ENCODE measurements at regions not wholly inside any gene's neighbourhood (a gene's known extent, or its start where the extent isn't known, plus 50 kb on each side); places are given as distances from the start of the nearest gene placed in this dataset.

- TF ChIP-seq NR3C1 (IDR thresholded peaks at IDR 0.05) (no peak), RNF2 (IDR thresholded peaks at IDR 0.05; ENCODE audit: borderline replicate concordance, low read depth) (no peak), RARB (CRISPR knock-in tag; IDR thresholded peaks at IDR 0.05) (no peak), GATA3 (IDR thresholded peaks at IDR 0.05; ENCODE audit: borderline replicate concordance) (no peak), ZNF302 (CRISPR knock-in tag; IDR thresholded peaks at IDR 0.05) (no peak), FOXS1 (CRISPR knock-in tag; IDR thresholded peaks at IDR 0.05) (no peak), RAD21 (conservative IDR thresholded peaks at IDR 0.05 in 1 of 2, IDR thresholded peaks at IDR 0.05 in 1 of 2) (no peak), SMC3 (IDR thresholded peaks at IDR 0.05) (no peak), ZSCAN20 (CRISPR knock-in tag; IDR thresholded peaks at IDR 0.05) (no peak), EP300 (IDR thresholded peaks at IDR 0.05) (no peak), POLR2A (IDR thresholded peaks at IDR 0.05; ENCODE audit: low read length) (no peak), ATOH8 (CRISPR knock-in tag; IDR thresholded peaks at IDR 0.05; ENCODE audit: low read depth) (no peak), CHD2 (IDR thresholded peaks at IDR 0.05; ENCODE audit: low read length, partially characterized antibody) (no peak), FOSL2 (IDR thresholded peaks at IDR 0.05) (no peak), FOSL2 (CRISPR knock-in tag; IDR thresholded peaks at IDR 0.05) (no peak), REST (IDR thresholded peaks at IDR 0.05) (no peak), ESRRA (IDR thresholded peaks at IDR 0.05; ENCODE audit: borderline replicate concordance, low read length) (no peak), BHLHE40 (IDR thresholded peaks at IDR 0.05; ENCODE audit: low read depth, low read length) (no peak), MYC (IDR thresholded peaks at IDR 0.05; ENCODE audit: borderline replicate concordance, low read length) (no peak)
- no peaks in the 10 kb centered on the region for H3K9me3 ChIP-seq
- DNase-seq (ENCODE audit: low read depth in 1 of 2, low spot score in 1 of 2), result no peak
- CTCF ChIA-PET, result no interaction called here
- H3K4me1 ChIP-seq, result no peaks in the 10 kb centered on the region
- POLR2A ChIA-PET, result no interaction called here
- WGBS (ENCODE audit: missing lambda C conversion rate), result 3% methylated on average over 2 of the region's 2 CpGs
- no peak overlapping the region for H3K4me3 ChIP-seq
- FAIRE-seq, result no peak
- ATAC-seq, result no peak
- H3K27ac ChIP-seq, result no peak overlapping the region
- no peak overlapping the region for H3K4me2 ChIP-seq
These were observed 479.6 kb downstream of the GPAM start for GRCh38 chr10:111703986-111704385.

GRCh38 chr10:111705021-111705420 is 478.5 kb downstream of the GPAM start:
- Histone ChIP-seq H3K4me2 (no peak overlapping the region), H3K4me1 (no peaks in the 10 kb centered on the region), H3K9me3 (no peaks in the 10 kb centered on the region), H3K4me3 (no peak overlapping the region), H3K27ac (no peak overlapping the region)
- no peak for ATAC-seq
- DNase-seq (ENCODE audit: low read depth in 1 of 2, low spot score in 1 of 2), result no peak
- CTCF ChIA-PET, result no interaction called here
- POLR2A ChIA-PET, result no interaction called here
- 47% methylated on average over 2 of the region's 2 CpGs for WGBS (ENCODE audit: missing lambda C conversion rate)
- no peak for FAIRE-seq
- TF ChIP-seq JUNB (IDR thresholded peaks at IDR 0.05) (no peak), NPAS2 (CRISPR knock-in tag; IDR thresholded peaks at IDR 0.05; ENCODE audit: borderline replicate concordance) (no peak), HOXA7 (CRISPR knock-in tag; IDR thresholded peaks at IDR 0.05) (no peak), CBX8 (IDR thresholded peaks at IDR 0.05) (no peak), MAFK (IDR thresholded peaks at IDR 0.05; ENCODE audit: partially characterized antibody) (no peak), NFE2L2 (conservative IDR thresholded peaks at IDR 0.05; ENCODE audit: low read length) (no peak), PHF8 (IDR thresholded peaks at IDR 0.05; ENCODE audit: borderline replicate concordance, low read depth) (no peak), ZC3H11A (IDR thresholded peaks at IDR 0.05) (no peak), TP53 (CRISPR knock-in tag; IDR thresholded peaks at IDR 0.05) (no peak), SMC3 (IDR thresholded peaks at IDR 0.05) (no peak), HMGXB4 (CRISPR knock-in tag; IDR thresholded peaks at IDR 0.05; ENCODE audit: borderline replicate concordance) (no peak), USF2 (IDR thresholded peaks at IDR 0.05) (no peak), ESRRA (IDR thresholded peaks at IDR 0.05; ENCODE audit: borderline replicate concordance, low read length) (no peak), ELK1 (IDR thresholded peaks at IDR 0.05; ENCODE audit: low read depth, low read length) (no peak), RARB (CRISPR knock-in tag; IDR thresholded peaks at IDR 0.05) (no peak), BHLHE40 (IDR thresholded peaks at IDR 0.05; ENCODE audit: low read depth, low read length) (no peak), MAZ (IDR thresholded peaks at IDR 0.05; ENCODE audit: borderline replicate concordance, low read depth, low read length) (no peak), POLR2AphosphoS2 (conservative IDR thresholded peaks at IDR 0.05; ENCODE audit: low read length) (no peak), RFX5 (IDR thresholded peaks at IDR 0.05) (no peak)
